Kidney epithelial cell (primary cell): ENCODE measurements at regions not wholly inside any gene's neighbourhood (a gene's known extent, or its start where the extent isn't known, plus 50 kb on each side); places are given as distances from the start of the nearest gene placed in this dataset.

Experiments used
- DNase-seq: peaks from one replicate; pipeline ENCODE4 v3.0.0-alpha.2; 2010; ENCODE audit warnings: low read depth
- H3K27me3 ChIP-seq: 2 replicates; pipeline ENCODE4 v1.6.0; 2011; ENCODE audit warnings: low read length; ENCODE audit not compliant: control insufficient read depth, insufficient read depth
- H3K36me3 ChIP-seq: 2 replicates; pipeline ENCODE4 v1.5.1; 2011; ENCODE audit warnings: low read length; ENCODE audit not compliant: control insufficient read depth, insufficient read depth
- H3K4me3 ChIP-seq: 2 replicates; pipeline ENCODE4 v1.5.1; 2011; ENCODE audit warnings: low read depth, mild to moderate bottlenecking, control low read depth, low read length
- CTCF ChIP-seq: IDR thresholded peaks from 2 replicates; pipeline ENCODE4 v1.5.1; 2011; ENCODE audit warnings: mild to moderate bottlenecking, moderate library complexity, low read length, control low read depth, inconsistent platforms; ENCODE audit not compliant: insufficient read depth, poor library complexity, severe bottlenecking

- no peak for DNase-seq
- H3K36me3 ChIP-seq: no peaks in the 10 kb centered on the region
- H3K4me3 ChIP-seq: no peak overlapping the region
- no peaks in the 10 kb centered on the region for H3K27me3 ChIP-seq
- no peak for TF ChIP-seq CTCF
Measured at GRCh38 chr3:69607466-69608305, 131.6 kb upstream of the MITF start.

- no peaks in the 10 kb centered on the region for H3K36me3 ChIP-seq
- H3K27me3 ChIP-seq: no peaks in the 10 kb centered on the region
- no peak overlapping the region for H3K4me3 ChIP-seq
- no peak for DNase-seq
- no peak for TF ChIP-seq CTCF
Measured at GRCh38 chr3:69605867-69606266, 133.4 kb upstream of the MITF start.

GRCh38 chr3:69604735-69605450 is 134.4 kb upstream of the MITF start:
- no peak for DNase-seq

GRCh38 chr3:69602112-69602511 is 137.2 kb upstream of the MITF start:
- TF ChIP-seq CTCF: no peak
- H3K36me3 ChIP-seq: no peaks in the 10 kb centered on the region
- no peaks in the 10 kb centered on the region for H3K27me3 ChIP-seq
- no peak overlapping the region for H3K4me3 ChIP-seq
- DNase-seq: no peak

More at GRCh38 chr3:69604735-69605450, 134.4 kb upstream of the MITF start:
- no peak overlapping the region for H3K4me3 ChIP-seq
- no peaks in the 10 kb centered on the region for H3K36me3 ChIP-seq
- TF ChIP-seq CTCF: no peak
- no peaks in the 10 kb centered on the region for H3K27me3 ChIP-seq

GRCh38 chr3:69594286-69594685 is 145.0 kb upstream of the MITF start:
- H3K4me3 ChIP-seq: no peak overlapping the region
- TF ChIP-seq CTCF: no peak
- no peak for DNase-seq
- no peaks in the 10 kb centered on the region for H3K27me3 ChIP-seq
- H3K36me3 ChIP-seq: no peaks in the 10 kb centered on the region
